Thoracic aorta (tissue), 2 donors: ENCODE measurements at regions not wholly inside any gene's neighbourhood (a gene's known extent, or its start where the extent isn't known, plus 50 kb on each side); places are given as distances from the start of the nearest gene placed in this dataset.

Experiments used
- ATAC-seq: fragments of 150-250 bp; one replicate; pipeline ENCODE4 v1.8.0; 2017; ENCODE audit warnings: low read depth; ENCODE audit not compliant: insufficient number of reproducible peaks, low FRiP score
- DNase-seq: peaks from one replicate; pipeline ENCODE4 v3.0.0-alpha.2; 2020; ENCODE audit warnings: low spot score
- H3K27ac ChIP-seq, 2 donors: fragments of 200-600 bp; sonication (generic); 1 replicate in 1 of 2; 2 replicates in 1 of 2; pipeline ENCODE4 v1.5.1; 2016; ENCODE audit warnings: mild to moderate bottlenecking in 2 of 2, moderate library complexity in 2 of 2
- H3K27me3 ChIP-seq: fragments of 200-600 bp; sonication (generic); replicated peaks from 2 replicates; pipeline ENCODE4 v1.6.0; 2016; ENCODE audit warnings: mild to moderate bottlenecking; ENCODE audit not compliant: insufficient read depth
- H3K36me3 ChIP-seq: fragments of 200-600 bp; sonication (generic); one replicate; pipeline ENCODE4 v1.5.1; 2016
- H3K4me1 ChIP-seq, 2 donors: fragments of 200-600 bp; sonication (generic); 1 replicate in 1 of 2; 2 replicates in 1 of 2; pipeline versions ENCODE4 v1.5.1 to v1.6.0; 2016; ENCODE audit warnings: low read depth in 2 of 2, mild to moderate bottlenecking in 1 of 2; ENCODE audit not compliant: control insufficient read depth in 1 of 2
- H3K4me3 ChIP-seq: fragments of 200-600 bp; sonication (generic); 2 replicates; pipeline ENCODE4 v1.5.1; 2016; ENCODE audit warnings: mild to moderate bottlenecking
- H3K9me3 ChIP-seq: fragments of 200-600 bp; sonication (generic); 2 replicates; pipeline ENCODE4 v1.5.1; 2016
- TF ChIP-seq, protein P1 (sequence below): fragments of 200-600 bp; sonication (generic); IDR thresholded peaks from one replicate; pipeline ENCODE4 v1.5.1; 2019; ENCODE audit warnings: antibody characterized with exemption

DNA sequence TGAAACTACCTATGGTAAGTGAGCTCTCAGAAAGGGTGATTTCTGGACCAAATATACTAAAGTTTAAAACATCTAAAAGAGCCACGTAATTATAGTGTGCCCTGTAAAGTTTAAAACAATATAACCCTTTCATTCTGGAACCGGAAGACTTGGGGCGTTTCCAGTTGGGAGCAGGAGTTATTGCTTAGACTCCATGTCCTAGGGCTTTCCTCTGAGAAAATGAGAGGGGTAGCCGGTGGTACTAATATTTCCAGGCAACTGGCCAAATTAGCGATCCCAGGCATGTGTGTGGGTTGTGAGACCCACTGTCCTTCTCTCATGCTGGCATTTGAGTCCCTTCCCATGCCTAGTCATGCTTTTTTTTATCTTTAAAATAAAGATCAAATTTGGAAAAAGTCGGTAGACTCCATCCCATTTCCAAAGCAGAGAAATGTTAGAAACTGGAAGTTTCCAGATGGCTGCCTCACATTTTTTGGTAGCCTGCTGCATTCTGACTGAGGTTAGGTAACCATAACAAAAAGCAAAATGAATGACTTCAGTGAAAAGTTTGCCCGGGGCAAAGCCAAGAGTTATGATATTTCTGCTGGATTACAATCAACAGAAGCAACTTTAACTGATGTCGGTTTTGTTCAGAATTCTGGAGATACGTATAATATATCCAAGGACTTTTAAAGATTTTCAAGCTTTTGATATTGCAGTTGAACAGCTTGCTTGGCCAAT is 227.4 kb downstream of the SS18 start:
- Histone ChIP-seq H3K4me3 (peak overlapping the region; percentile 37), H3K9me3 (no peaks in the 10 kb centered on the region), H3K4me1 (no peaks in the 10 kb centered on the region), H3K27ac (no peak overlapping the region), H3K27me3 (no peaks in the 10 kb centered on the region), H3K36me3 (no peaks in the 10 kb centered on the region)
- ATAC-seq: no peak
- DNase-seq: no peak
- TF ChIP-seq, protein P1, sequence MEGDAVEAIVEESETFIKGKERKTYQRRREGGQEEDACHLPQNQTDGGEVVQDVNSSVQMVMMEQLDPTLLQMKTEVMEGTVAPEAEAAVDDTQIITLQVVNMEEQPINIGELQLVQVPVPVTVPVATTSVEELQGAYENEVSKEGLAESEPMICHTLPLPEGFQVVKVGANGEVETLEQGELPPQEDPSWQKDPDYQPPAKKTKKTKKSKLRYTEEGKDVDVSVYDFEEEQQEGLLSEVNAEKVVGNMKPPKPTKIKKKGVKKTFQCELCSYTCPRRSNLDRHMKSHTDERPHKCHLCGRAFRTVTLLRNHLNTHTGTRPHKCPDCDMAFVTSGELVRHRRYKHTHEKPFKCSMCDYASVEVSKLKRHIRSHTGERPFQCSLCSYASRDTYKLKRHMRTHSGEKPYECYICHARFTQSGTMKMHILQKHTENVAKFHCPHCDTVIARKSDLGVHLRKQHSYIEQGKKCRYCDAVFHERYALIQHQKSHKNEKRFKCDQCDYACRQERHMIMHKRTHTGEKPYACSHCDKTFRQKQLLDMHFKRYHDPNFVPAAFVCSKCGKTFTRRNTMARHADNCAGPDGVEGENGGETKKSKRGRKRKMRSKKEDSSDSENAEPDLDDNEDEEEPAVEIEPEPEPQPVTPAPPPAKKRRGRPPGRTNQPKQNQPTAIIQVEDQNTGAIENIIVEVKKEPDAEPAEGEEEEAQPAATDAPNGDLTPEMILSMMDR: no peak

DNA sequence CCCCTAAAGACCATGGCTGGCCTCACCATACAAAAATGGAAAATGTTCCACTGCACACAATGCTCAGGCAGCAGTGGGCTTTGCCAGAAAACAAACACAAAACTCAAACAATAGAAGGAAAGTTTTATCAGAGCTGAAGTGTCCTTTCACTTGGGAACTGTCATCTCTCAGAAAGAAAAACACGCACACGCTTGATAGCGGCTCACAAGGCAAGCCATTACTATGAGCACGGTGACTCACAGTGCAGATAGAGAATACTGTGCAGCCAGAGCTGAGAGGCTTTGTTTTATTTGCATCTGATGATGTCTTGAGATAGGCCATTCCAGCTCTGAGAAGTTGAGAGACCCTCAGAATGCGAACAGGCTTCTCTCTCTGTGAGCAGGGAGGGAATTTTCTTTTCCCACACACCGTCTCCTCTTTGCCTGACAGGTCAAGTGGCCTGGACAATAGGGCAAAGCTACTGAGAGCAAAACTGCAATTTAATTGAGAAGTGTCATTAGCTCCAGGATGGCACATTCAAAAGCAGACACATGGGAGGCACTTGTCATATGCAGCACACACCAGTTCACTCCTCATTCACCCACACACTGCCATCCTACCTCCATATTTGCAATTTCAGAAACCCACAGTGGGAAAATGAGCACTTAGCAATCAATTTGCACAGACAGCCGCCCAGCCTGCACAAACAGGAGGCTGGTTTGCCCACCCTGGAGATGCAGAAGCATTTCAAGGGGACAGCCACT is 236.6 kb downstream of the SS18 start:
- H3K9me3 ChIP-seq: no peaks in the 10 kb centered on the region
- DNase-seq (no peak), ATAC-seq (no peak)
- no peaks in the 10 kb centered on the region for H3K4me1 ChIP-seq
- TF ChIP-seq, protein P1: no peak
- H3K27ac ChIP-seq: no peak overlapping the region
- H3K4me3 ChIP-seq: no peak overlapping the region
- no peaks in the 10 kb centered on the region for H3K36me3 ChIP-seq
- H3K27me3 ChIP-seq: no peaks in the 10 kb centered on the region

DNA sequence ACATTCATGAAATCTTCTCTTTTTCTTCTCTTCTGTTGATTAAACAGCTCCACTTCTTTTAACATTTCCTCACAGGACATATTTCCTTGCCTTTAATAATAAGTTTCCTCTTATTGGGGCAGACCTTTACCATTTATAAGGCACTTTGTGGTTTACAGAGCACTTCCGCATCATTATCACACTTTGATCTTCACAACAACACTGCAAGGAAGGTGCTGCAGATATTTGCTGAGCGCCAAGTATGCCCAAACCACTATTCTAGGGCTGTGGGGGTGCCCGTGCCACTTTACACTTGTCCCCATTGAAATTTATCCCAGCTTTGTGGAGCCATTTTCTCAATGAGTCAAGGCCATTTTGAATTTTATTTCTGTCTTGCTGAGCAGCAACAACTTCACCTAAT is 246.6 kb downstream of the SS18 start:
- Histone ChIP-seq H3K4me1 (no peaks in the 10 kb centered on the region), H3K36me3 (no peaks in the 10 kb centered on the region), H3K27me3 (no peaks in the 10 kb centered on the region), H3K27ac (no peak overlapping the region), H3K4me3 (no peak overlapping the region), H3K9me3 (no peaks in the 10 kb centered on the region)
- no peak for ATAC-seq
- TF ChIP-seq, protein P1: no peak
- DNase-seq: no peak

DNA sequence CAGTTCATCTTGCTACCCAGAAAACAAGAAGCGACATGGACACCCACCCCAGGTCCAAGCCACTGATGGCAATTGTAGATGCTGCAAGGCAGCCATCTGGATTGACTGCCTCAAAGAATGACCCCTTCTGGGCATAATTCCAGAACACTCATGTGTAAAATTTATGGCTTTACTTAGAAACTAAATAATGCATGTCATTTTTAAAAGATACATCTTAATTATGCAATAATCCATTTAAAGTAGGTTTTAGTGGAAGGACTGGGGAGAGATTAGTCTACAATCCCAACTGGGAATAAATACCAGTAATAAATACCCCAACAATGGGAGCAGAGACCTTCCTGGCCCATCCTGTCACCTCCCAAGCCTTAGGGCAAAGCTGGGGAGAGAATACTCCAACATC is 247.7 kb downstream of the SS18 start:
- ATAC-seq (no peak), DNase-seq (no peak)
- no peaks in the 10 kb centered on the region for H3K36me3 ChIP-seq
- H3K27ac ChIP-seq: no peak overlapping the region
- H3K4me3 ChIP-seq: no peak overlapping the region
- H3K9me3 ChIP-seq: no peaks in the 10 kb centered on the region
- H3K27me3 ChIP-seq: no peaks in the 10 kb centered on the region
- TF ChIP-seq, protein P1: no peak
- no peaks in the 10 kb centered on the region for H3K4me1 ChIP-seq

DNA sequence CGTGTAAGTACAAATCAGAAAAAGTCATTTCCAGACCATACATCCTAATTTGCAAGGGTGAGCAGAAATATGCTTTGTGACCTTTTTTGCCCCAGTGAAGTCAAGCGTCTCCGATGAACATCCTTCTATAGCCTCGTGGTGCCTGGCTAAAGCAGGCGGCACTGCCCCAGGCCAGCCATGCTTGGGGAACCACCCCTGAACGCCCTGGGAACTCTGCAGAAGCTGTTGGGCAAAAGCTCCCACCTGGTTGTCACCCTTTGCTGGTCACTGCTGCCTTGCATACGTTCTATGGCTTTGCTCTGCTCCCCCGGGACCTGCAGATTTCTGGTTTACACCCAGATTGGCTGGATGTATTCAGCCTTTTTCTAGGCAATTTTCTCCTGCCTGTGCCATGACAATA is 256.4 kb downstream of the SS18 start:
- no peak for DNase-seq
- Histone ChIP-seq H3K27ac (no peak overlapping the region), H3K9me3 (no peaks in the 10 kb centered on the region), H3K36me3 (no peaks in the 10 kb centered on the region), H3K4me3 (no peak overlapping the region), H3K4me1 (peaks cover 0 to 6% of the 10 kb centered on the region in 2 donors), H3K27me3 (no peaks in the 10 kb centered on the region)
- ATAC-seq: no peak
- TF ChIP-seq, protein P1: no peak
